ENCODE measurements at regions not wholly inside any gene's neighbourhood (a gene's known extent, or its start where the extent isn't known, plus 50 kb on each side); places are given as distances from the start of the nearest gene placed in this dataset.

DNA sequence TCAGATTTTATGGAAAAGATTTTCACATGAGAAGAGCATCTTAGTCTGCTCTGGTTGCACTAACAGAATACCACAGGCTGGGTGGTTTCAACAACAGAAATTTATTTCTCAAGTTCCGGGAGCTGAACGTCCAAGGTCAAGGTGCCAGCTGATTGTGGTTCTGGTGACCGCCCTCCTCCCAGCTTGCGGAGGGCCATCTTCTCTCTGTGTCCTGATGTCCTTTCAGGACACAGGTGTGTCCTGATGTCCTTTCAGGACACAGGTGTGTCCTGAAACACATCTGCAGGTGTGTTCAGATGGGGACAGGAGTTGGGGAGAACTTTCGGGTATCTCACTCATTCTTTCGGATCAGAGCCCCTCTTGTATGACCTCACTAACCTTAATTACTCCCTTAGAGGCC is 374.9 kb downstream of the SOX11 start:
- TF ChIP-seq, protein P1, sequence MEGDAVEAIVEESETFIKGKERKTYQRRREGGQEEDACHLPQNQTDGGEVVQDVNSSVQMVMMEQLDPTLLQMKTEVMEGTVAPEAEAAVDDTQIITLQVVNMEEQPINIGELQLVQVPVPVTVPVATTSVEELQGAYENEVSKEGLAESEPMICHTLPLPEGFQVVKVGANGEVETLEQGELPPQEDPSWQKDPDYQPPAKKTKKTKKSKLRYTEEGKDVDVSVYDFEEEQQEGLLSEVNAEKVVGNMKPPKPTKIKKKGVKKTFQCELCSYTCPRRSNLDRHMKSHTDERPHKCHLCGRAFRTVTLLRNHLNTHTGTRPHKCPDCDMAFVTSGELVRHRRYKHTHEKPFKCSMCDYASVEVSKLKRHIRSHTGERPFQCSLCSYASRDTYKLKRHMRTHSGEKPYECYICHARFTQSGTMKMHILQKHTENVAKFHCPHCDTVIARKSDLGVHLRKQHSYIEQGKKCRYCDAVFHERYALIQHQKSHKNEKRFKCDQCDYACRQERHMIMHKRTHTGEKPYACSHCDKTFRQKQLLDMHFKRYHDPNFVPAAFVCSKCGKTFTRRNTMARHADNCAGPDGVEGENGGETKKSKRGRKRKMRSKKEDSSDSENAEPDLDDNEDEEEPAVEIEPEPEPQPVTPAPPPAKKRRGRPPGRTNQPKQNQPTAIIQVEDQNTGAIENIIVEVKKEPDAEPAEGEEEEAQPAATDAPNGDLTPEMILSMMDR (IDR thresholded peaks at IDR 0.05; ENCODE audit: poor library complexity), result no peak
- TF ChIP-seq EZH2phosphoT487 (IDR thresholded peaks at IDR 0.05; ENCODE audit: low read depth, severe bottlenecking, unreplicated experiment), result no peak
- TF ChIP-seq EZH2 (IDR thresholded peaks at IDR 0.05; ENCODE audit: borderline replicate concordance), result no peak

Data from hepatocyte (in vitro differentiated cells).